Astrocyte of the spinal cord (primary cell): ENCODE measurements at regions not wholly inside any gene's neighbourhood (a gene's known extent, or its start where the extent isn't known, plus 50 kb on each side); places are given as distances from the start of the nearest gene placed in this dataset.
A peak's percentile ranks its signal among the peaks of the same experiment; 100 is the strongest.

ENCODE experiments used
- DNase-seq: peaks from one replicate; pipeline ENCODE4 v3.0.0; 2011; ENCODE audit warnings: low read depth, low spot score
- H3K4me3 ChIP-seq: 2 replicates; pipeline ENCODE4 v1.5.1; 2011; ENCODE audit warnings: low read depth, mild to moderate bottlenecking, low read length, moderate library complexity
- in situ Hi-C: cut with HindIII; loops from 2 replicates; pipeline ENCODE4 v1.10.0; 2017; ENCODE audit warnings: low sequenced_read_pairs
- TF ChIP-seq, protein P1 (sequence below): IDR thresholded peaks from 2 replicates; pipeline ENCODE4 v1.5.1; 2012; ENCODE audit warnings: low read depth, mild to moderate bottlenecking, low read length, inconsistent platforms

DNA sequence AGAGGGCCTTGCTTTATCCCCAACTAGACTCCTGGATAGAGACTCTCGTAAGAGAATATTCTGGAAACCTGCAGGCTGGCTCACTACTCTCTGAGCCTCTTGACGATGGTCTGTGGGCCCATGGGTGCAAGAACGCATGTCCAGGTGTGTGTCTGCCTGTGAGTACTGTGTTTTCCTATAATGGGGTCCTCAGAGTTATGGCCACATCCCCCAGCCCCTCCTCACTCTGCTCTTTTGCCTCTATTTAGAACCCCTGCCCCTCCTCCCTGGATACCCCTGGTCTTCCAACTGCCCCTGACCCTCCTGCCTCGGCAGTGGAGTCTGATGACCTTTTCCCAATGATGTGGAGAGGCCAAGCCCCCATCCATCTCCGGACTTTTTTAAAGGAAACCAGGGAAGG is 148.1 kb downstream of the ZFP36L2 start:
- TF ChIP-seq, protein P1, sequence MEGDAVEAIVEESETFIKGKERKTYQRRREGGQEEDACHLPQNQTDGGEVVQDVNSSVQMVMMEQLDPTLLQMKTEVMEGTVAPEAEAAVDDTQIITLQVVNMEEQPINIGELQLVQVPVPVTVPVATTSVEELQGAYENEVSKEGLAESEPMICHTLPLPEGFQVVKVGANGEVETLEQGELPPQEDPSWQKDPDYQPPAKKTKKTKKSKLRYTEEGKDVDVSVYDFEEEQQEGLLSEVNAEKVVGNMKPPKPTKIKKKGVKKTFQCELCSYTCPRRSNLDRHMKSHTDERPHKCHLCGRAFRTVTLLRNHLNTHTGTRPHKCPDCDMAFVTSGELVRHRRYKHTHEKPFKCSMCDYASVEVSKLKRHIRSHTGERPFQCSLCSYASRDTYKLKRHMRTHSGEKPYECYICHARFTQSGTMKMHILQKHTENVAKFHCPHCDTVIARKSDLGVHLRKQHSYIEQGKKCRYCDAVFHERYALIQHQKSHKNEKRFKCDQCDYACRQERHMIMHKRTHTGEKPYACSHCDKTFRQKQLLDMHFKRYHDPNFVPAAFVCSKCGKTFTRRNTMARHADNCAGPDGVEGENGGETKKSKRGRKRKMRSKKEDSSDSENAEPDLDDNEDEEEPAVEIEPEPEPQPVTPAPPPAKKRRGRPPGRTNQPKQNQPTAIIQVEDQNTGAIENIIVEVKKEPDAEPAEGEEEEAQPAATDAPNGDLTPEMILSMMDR, result no peak
- no peak overlapping the region for H3K4me3 ChIP-seq
- DNase-seq, result no peak
- in situ Hi-C loops, result no loop called here

DNA sequence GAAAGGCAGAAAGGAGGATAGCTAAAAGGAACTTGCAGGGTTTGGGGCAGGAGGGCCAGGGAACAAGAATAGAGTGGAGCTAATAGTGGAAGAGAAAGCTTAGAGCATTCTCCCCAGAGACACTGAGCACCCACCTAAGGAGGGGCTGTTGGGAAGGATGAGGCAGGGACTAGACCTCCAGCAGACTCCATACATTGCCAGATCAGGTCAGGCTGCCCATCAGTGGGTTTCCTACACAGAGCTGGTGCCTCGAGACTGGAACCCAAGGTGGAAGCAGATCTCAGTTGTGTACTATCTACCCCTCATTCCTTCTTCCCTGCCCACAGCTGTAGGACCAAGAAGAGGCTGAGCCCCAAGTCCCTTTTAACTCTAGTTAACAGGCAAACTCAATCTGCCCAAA is 148.5 kb downstream of the ZFP36L2 start:
- DNase-seq, result no peak
- TF ChIP-seq, protein P1, result no peak
- in situ Hi-C loops, result no loop called here
- H3K4me3 ChIP-seq, result no peak overlapping the region

DNA sequence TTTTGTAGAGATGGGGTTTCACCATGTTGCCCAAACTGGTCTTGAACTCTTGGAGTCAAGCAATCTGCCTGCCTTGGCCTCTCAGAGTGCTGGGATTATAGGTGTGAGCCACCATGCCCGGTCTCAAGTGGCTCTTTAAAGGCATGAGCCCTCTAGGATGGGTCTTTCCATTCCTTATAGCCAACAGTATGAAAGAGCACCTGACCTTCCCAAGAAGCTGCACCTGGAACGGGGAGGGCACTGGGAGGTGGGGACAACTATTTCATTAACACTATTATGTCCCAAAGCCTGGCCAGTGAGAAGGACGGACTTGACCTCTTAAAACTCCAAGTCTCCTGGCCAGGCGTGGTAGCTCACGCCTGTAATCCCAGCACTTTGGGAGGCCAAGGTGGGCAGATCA is 149.7 kb downstream of the ZFP36L2 start:
- H3K4me3 ChIP-seq, result no peak overlapping the region
- DNase-seq, result no peak
- in situ Hi-C loops, result no loop called here
- TF ChIP-seq, protein P1, result no peak

DNA sequence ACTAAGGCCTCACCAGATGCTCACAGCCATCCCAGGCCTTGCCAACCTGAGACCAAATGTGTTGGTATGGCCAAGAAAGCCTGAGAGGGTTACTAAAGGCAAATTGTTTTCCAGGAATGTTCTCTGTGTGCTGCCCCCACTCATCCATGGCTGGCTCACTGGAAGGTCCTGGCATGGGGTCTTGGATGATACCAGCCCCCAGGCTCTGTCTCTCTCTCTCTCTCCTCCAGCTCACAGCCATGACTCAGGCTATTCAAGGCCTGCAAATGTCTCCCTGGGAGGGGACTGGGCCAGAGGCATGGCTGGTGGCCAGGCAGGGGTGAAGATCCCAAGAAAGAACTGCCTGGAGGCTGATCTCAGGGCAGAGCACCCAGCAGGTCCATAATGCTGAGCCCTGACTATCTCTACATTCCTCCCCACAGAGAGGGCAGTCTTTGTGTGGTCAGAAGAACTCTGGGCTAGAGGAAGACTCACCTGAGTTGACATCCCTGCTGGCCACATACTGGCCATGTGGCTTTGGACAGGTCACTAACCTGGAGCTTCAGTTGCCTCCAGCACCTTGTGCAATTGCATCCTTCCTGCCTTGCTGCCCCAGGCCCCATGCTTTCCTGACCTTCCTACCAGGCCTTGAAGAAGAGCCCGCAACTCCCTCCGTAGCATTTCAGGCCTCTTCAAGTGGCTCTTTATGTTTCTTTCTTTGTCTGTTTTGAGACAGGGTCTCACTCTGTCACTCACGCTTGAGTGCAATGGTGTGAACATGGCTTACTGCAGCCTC is 150.4 kb downstream of the ZFP36L2 start:
- H3K4me3 ChIP-seq, result no peak overlapping the region
- DNase-seq, result peak; percentile 88
- TF ChIP-seq, protein P1, result no peak
- in situ Hi-C loops, result no loop called here

DNA sequence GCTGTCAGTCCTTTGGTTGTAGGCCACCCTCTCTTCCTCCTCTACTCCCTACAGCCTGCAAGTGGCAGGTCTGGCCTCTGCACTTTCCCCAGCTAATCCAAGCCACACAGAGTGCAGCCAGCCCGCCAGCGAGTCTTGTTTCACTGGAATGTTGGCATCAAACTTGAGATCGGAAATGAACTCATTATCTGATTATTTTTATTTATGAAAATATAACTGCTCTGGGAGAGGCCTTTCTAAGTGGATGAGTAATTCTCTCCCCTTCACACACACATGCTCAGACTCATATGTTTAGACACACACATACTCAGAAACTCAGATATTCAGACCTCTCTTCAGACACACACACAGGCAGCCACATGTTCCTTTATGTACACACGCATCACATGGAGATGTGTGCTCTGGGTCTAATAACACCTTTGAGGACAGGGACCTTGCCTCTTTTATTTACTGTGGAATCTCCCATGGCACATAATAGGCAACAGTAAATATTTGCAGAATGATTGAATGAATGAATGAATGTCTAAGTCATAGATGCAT is 151.3 kb downstream of the ZFP36L2 start:
- no peak overlapping the region for H3K4me3 ChIP-seq
- in situ Hi-C loops, result no loop called here
- TF ChIP-seq, protein P1, result peak; percentile 29
- peak; percentile 98 for DNase-seq

DNA sequence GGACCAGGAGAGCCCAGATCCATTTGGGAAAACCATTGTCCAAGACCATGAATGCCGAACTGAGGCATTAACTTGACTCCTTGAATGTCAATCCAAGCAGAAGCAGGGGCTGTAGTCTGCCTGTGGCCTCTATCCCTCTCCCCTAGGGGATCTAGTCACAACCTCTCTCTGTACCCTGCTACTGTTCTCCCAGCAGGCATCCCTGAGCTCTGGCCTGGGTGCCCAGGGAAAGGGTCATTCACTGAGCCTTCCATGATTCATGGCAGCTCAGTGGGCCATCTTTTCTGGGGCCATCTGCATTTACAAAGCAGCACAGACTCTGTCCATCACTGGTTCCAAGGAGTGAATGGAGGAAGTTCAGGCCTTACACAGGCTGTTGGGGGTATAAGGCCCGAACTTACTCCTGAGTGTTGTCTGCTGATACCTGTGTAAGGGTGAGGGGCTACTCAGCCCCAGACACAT is 151.8 kb downstream of the ZFP36L2 start:
- H3K4me3 ChIP-seq, result no peak overlapping the region
- DNase-seq, result no peak
- TF ChIP-seq, protein P1, result no peak
- in situ Hi-C loops, result no loop called here
